Mesenteric fat pad (tissue), 1 donor: ENCODE measurements at regions not wholly inside any gene's neighbourhood (a gene's known extent, or its start where the extent isn't known, plus 50 kb on each side); places are given as distances from the start of the nearest gene placed in this dataset.
A peak's percentile ranks its signal among the peaks of the same experiment; 100 is the strongest.
"Not testable (repeated sequence)": the region's sequence is repeated elsewhere in the genome, so short reads cannot be mapped to it uniquely, and the experiment has no call there.

Source experiments
- DNase-seq: peaks from one replicate; pipeline ENCODE4 v3.0.0-alpha.2; 2020; ENCODE audit warnings: low spot score
- donor health status: DM: yes; HTN: yes; CAD: no.

DNA sequence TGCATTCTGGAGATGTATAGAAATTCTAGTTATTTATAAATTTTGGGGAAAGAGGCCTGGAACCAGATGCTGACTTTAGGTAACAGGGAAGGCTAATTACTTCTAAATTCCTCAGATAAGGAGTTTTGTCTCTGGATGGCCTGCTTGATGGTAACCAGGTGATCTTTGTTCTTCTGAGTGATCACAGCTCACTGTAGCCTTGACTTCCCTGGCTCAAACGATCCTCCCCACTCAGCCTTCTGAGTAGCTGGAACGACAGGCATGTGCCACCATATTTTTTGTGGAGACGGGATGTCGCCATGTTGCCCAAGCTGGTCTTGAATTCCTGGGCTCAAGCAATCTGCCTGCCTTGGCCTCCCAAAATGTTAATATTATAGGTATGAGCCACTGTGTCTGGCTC lies 54.4 kb upstream of the MSH6 start:
- no peak for DNase-seq

DNA sequence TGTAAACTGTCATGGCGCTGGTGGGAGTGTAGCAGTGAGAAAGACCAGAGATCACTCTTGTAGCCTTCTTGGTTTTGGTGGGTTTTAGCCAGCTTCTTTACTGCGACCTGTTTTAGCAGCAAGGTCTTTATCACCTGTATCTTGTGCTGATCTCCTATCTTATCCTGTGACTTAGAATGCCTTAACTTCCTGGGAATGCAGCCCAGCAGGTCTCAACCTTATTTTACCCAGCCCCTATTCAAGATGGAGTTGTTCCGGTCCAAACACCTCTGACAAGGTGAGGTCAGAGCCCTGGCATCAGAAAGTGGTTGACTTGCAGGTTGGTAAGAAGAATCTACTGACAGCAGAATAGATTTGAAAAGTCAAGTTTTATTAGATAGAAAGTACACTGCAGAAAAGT lies 55.0 kb upstream of the MSH6 start:
- no peak for DNase-seq

DNA sequence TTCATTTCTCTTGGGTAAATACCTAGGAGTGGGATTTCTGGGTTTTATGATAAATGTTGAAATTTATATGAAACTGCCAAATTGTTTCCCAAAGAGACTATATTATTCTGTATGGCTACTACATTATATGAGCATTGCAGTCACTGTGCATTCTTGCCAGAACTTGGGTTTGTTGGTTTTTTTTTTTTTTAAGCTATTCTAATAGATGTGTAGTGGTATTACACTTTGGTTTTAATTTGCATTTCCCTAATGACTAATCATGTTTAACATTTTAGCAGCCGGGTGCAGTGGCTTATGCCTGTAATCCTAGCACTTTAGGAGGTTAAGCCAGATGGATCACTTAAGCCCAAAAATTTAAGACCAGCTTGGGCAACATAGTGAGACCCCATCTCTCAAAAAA lies 56.0 kb upstream of the MSH6 start:
- DNase-seq, result not testable (repeated sequence)

DNA sequence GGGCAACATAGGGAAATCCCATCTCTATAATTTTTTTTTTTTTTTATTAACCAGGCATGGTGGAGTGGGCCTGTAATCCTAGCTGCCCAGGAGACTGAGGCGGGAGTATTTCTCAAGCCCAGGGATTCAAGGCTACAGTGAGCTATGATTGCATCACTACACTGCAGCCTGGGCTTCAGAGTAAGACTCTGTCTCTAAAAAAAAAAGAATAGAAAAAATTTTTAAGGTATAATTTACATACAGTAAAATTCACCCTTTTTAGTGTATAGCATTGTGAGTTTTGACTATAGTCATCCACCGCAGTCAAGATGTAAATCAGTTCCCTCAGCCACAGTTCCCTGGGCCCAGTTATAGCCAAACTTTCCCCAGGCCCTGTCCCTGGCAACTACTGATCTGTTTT lies 57.1 kb upstream of the MSH6 start:
- no peak for DNase-seq

DNA sequence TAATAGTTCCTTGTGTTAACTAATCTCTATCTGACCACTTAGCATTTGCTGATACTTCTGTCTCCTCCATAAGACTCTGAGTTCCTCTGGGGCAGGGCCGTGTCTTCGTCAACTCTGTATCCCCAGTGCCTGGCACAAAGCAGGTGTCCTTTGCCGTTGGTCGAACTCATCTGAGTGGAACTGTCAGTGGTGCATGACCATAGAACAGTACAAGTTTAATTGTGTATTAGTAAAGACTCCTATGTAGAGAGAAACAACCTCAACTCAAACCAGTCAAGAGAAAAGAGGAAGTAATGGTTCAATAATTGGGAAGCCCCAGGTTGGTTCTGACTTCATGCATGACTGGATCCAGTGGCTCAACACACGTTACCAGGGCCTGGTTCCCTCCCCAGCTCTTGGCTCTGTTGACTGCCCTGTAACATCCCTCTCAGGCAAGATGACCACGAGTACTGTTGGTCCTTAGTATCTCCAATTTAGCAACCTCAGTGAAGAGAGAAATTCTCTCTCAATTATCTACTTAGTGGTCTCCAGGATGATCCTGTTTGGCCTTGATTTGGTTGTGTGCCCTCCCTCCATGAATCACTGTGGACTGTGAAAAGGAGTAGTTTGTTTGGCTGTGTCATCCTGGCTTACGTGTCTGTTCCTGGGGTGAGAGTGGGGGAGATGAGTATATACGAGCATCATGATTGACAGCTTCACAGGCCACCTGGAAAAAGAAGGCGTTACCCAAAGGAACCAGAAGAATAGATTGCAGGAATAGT lies 58.5 kb upstream of the MSH6 start:
- DNase-seq, result no peak

DNA sequence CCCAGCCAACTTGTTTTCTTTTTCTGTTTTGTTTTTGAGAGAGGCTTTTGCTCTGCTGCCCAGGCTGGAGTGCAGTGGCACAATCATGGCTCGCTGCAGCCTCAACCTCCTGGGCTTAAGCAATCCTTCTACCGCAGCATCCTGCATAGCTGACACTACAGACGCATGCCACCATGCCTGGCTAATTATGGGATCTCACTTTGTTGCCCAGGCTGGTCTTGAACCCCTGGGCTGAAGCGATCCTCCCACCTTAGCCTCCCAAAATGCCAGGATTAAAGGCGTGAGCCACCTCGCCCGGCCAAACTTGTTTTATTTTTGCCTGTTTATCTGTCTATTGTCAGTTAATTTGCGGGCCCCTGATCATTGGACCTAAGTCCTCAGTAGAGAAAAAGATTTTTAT lies 61.6 kb upstream of the MSH6 start:
- DNase-seq, result no peak

DNA sequence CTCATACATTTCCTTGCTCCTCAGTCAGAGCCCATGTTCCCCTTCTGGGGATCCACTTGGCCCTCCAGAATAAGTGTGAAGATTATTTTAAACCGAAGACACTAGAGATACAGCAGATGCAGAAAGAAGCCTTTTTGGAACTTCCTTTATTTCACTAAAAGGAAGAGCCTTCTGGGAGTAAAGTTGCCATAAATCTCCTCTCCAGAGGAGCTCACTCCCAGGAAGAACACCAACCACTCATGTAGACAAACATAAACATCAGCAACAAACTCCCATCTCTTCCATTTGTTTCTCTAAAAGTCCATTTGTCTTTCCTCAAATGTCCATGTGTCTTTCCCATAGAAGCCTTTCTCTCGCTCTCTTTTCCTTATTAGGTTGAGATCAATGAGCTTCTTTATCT lies 62.4 kb upstream of the MSH6 start:
- DNase-seq, result no peak

DNA sequence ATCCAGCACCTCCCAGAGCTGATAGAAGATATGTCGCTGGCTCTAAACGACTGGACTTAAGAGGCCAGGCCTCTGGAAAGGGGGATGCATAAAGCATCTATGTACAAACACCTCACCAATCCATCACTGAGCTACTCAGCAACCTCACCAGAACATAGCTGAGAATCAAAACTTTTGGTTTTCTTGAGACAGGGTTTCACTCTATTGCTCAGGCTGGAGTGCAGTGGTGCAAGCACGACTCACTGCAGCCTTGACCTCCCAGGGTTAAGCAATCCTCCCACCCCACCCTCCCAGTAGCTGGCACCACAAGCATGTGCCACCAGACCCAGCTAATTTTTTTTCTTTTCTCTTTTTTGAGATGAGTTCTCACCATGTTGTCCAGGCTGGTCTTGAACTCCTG lies 62.9 kb upstream of the MSH6 start:
- no peak for DNase-seq

DNA sequence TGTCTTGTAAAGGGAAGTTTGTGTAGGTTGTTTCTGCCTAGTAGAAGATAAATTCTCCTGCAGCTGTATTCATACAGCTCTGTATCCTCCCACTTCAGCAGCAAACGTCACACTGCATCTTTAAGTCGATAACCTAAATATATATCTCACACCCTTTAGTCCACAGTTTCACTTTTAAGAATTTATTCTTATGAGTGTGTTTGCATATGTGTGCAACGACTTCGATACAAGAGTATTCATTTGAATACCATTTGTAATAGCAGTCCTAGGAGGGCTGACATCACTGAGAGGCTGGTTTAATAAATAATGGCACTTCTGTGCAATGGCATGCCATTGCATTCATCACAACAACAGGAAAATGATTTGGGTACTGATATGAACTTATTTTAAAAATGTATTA lies 63.8 kb upstream of the MSH6 start:
- no peak for DNase-seq

DNA sequence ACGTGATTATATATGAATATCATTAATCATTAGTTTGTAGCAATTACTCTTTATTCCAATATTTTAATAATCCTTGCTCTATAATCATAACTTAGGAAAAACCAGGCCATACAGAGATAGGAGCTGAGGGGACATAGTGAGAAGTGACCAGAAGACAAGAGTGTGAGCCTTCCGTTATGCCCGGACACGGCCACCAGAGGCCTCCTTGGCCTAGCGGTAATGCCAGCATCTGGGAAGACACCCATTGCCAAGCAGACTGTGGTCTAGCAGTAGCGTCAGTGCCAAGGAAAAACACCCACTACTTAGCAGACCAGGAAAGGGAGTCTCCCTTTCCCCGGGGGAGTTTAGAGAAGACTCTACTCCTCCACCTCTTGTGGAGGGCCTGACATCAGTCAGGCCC lies 66.6 kb upstream of the MSH6 start:
- DNase-seq, result peak; percentile 67

DNA sequence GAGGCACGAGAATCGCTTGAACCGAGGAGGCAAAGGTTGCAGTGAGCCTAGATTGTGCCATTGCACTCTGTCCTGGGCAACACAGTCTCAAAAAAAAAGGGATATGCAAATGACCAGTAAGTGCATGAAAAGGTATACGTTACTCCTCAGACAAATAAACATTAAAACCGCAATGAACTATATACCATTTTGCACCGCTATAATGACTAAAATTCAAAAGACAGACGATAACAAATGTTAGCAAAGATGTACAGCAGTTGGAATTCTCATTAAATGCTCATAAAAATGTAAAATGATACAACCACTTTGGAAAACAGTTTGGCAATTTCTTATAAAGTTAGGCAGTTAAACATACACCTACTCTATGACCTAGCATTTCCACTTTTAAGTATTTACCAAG lies 67.4 kb upstream of the MSH6 start:
- DNase-seq, result no peak

DNA sequence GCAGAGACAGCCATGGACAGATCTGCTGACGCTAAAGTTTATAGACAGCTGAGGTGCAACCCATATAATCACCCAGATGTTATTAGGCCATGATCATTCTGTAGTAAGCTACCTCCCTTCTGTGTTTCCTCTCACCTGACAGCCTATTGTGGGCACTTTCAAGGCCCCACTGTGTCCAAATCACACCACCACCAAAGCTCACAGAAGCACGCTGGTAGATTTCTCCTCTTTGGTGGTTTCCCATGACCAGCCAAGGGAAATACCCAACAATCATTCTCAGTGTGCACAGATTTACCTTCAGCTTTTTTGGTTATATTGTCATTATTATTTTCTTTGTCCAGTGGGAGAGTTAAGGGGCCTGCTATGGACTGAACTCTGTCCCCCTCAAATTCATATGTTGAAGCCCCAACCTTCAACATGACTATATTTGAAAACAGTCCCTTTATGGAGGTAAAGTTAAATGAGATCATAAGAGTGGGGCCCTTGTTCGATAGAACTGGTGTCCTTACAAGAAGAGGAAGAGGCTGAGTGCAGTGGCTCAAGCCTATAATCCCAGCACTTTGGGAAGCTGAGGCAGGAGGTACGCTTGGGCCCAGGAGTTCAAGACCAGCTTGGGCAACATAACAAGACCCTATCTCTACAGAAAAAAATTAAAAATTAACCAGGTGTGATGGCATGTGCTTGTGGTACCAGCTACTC lies 74.0 kb upstream of the MSH6 start:
- DNase-seq, result peak; percentile 4

DNA sequence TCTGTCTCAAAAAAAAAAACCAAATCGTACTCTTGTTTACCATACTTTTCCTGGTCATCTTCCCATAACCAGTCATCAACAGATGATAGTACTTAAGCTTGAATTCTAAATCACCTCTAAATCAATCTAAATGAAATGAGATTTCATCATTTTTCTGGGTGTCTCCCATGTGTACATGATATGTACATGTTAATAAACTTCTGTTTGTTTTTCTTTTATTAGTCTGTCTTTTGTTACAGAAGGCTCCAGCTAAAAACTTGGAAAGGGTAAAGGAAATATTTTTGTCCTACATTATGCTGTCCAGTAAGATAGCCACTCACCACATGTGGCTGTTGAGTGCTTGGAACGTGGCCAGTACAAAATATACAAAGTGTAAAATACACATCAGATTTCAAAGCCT lies 78.7 kb upstream of the MSH6 start:
- no peak for DNase-seq

DNA sequence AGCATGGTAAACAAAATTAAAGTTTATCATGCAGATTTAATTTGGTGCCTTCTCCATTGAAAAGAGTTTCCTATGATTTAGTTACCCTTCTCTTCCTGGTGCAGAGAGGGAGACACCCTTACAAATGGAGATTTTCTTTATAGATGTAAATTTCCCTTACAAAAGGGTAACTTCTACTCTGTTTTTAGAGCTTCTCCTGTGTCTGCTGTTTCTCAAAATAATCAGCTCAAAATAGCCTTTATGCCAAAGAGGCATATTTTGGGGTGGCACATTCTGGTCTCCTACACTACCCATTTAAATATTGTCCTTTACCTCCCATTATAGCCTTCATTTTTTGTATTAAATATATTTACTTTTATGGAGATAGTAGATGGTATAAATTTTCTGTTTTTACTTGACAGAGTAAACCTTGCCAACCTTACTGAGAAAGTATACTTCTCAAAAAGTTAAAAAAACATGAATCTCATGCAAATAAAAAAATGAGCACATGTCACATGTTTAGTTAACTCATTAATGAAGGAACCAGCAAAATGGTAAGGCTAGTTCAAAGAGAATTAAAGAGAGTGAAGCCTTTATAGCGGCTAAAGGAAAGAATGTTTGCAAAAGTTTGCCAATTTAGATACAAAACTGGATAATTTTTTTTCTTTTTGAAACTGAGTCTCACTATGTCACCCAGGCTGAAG lies 83.3 kb upstream of the MSH6 start:
- no peak for DNase-seq

DNA sequence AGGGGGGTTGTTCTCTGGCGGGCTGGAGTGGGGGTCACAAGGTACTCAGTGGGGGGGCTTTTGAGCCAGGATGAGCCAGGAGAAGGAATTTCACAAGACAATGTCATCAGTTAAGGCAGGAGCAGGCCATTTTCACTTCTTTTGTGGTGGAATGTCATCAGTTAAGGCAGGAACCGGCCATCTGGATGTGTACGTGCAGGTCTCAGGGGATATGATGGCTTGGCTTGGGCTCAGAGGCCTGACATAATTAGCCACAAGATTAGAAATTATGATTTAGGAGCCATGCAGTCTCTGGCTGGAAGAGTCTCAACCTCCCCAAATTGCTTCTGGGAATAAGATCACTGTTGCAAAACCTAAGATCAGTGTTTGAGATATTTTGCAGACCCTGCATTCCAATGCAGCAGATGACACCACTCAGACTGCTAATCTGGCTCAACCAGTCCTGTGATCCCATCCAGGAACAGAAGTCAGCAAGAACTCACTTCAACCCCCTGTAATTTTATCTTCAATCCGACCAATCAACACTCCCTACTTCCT lies 84.4 kb upstream of the MSH6 start:
- DNase-seq, result peak; percentile 20

DNA sequence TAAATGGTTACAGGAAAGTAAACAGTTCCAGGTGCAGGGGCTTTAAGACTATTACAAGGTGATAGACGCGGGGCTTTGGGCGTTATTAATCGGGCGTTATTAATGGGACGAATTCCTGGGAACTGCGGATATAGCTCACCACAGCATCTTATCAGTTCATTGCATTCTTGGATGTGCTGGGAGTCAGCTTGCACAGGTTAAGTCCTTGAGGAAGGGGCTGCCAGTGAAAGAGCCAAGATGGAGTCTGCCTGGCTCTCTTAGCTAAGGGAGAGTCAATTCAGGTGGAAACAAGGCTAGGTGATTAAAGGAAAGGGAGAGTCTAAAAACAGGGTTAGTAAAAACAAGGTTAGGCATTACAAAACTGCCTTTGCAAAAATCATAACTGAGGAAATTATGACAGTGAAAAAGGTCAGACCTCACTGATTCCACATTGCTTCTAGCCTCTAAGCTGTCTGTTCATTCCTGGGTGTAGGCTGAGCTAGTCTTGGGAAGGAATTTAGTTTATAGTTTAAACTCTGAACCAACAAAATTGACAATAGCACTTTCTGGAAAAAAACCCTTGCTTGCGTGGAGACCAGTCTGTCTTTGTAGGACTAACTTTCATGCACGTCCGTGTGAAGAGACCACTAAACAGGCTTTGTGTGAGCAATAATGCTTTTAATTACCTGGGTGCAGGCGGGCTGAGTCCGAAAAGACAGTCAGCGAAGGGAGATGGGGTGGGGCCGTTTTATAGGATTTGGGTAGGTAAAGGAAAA lies 85.1 kb upstream of the MSH6 start:
- peak; percentile 16 for DNase-seq

DNA sequence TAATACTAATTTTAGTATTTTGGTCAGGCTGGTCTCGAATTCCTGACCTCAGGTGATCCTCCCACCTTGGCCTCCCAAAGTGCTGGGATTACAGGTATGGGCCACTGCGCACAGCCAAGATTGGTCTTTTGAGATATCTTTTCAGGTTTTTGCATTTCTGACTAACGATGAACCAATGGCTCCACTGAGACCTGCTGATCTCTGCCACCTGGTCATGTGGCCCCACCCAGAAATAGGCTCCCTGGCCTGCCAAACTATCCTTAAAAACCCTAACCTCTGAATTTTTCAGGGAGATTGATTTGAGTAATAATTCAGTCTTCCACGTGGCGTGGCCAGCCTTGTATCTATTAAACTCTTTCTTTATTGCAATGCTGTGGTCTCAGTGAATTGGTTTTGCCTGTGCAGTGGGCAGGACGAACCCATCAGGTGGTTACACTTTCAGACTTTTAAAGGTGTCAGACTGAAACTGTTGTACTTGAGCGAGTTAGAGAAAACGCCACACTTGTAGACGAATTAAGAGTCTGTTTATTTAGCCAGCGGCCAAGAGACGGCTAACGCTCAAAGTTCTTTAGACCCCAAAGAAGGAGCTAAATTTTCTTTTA lies 85.8 kb upstream of the MSH6 start:
- peak; percentile 18 for DNase-seq

DNA sequence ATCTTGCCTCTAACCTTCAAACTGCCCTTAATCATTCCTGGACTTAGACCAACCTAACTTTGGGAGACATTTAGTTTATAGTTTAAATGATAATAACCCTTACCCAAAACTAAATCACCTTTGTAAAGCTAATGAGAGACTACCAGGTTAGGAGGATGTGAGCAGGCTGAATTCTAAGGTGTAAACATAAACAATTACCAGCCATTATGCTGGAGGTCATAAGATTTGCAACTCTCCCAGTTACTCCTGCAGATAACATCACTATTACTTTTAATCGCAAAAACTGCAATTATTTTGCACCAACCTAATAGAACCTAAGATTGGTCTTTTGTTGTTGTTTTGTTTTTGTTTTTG lies 86.5 kb upstream of the MSH6 start:
- no peak for DNase-seq

DNA sequence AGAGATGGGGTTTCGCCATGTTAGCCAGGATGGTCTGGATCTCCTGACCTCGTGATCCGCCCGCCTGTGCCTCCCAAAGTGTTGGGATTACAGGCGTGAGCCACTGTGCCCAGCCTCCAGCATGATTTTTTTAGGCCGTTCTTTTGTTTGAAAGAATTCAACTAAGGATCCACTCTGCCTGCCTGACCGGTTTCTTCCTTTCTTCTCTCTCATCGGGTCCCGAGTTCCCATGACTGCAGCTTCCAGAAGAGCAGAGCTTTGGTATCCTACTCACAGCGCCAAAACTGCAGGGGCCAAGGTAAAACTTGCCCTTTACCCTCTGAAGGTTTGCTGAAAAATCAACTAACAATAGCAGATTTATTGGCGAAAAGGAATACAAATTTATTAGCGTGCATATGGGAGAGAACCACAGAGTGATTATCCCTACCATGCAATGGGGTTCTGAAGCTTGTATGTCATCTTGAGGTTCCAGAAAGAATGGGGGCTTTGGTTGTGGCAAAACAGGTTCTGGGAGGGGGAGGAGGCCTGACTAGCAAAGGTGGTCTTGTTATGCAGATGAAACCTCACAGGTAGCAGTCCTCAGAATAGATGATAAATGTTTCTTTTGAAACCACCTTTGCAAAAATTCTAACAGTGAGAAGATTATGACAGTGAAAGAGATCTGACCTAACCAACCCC lies 87.0 kb upstream of the MSH6 start:
- DNase-seq, result peak; percentile 11

DNA sequence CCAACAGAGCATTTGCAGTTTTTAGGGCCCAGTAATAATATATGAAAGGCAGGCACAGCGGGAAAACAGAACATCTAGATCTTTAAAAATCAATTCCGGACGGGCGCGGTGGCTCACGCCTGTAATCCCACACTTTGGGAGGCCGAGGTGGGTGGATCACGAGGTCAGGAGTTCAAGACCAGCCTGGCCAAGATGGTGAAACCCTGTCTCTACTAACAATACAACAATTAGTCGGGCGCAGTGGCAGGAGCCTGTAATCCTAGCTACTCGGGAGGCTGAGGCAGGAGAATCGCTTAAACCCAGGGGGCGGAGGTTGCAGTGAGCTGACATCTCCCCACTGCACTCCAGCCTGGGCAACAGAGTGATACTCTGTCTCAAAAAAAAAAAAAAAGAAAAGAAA lies 88.5 kb upstream of the MSH6 start:
- peak; percentile 53 for DNase-seq
